Esophagus squamous epithelium (tissue), 5 donors: ENCODE measurements at regions not wholly inside any gene's neighbourhood (a gene's known extent, or its start where the extent isn't known, plus 50 kb on each side); places are given as distances from the start of the nearest gene placed in this dataset.

Experiments
- DNase-seq: peaks from one replicate; lab custom pipeline; 2025; lab: John Stamatoyannopoulos, UW
- H3K27ac ChIP-seq, 4 donors: fragments of 200-600 bp; sonication (generic); one replicate each; pipeline ENCODE4 v1.5.1; 2016 to 2019; ENCODE audit warnings: mild to moderate bottlenecking in 1 of 4
- H3K27me3 ChIP-seq, 4 donors: fragments of 200-600 bp; sonication (generic); 1 replicate in 3 of 4; 2 replicates in 1 of 4; pipeline versions ENCODE4 v1.5.1 to v1.6.0; 2017 to 2021; ENCODE audit warnings: antibody characterized with exemption in 1 of 4
- H3K36me3 ChIP-seq, 3 donors: fragments of 200-600 bp; sonication (generic); one replicate each; pipeline ENCODE4 v1.5.1; 2016 to 2019
- H3K4me1 ChIP-seq, 3 donors: fragments of 200-600 bp; sonication (generic); one replicate each; pipeline ENCODE4 v1.5.1; 2017 to 2019
- H3K4me3 ChIP-seq, 4 donors: fragments of 200-600 bp; sonication (generic); 1 replicate in 3 of 4; 2 replicates in 1 of 4; pipeline ENCODE4 v1.5.1; 2016 to 2019; ENCODE audit warnings: mild to moderate bottlenecking in 2 of 4, moderate library complexity in 1 of 4
- H3K9me3 ChIP-seq, 3 donors: fragments of 200-600 bp; sonication (generic); one replicate each; pipeline ENCODE4 v1.5.1; 2016 to 2019
- POLR2A ChIP-seq, 4 donors: fragments of 450-650 bp; IDR thresholded peaks; one replicate each; pipeline ENCODE4 v1.6.1; 2017; ENCODE audit warnings: antibody characterized with exemption in 4 of 4, mild to moderate bottlenecking in 4 of 4, moderate library complexity in 3 of 4
- WGBS, 2 donors: methylation state at CpG; one replicate each; pipeline ENCODE4 v1.1.5; 2018; 5-methylcytosine and 5-hydroxymethylcytosine counted together
- intact Hi-C: fragments of 100-400 bp; cut with DNase I; formaldehyde crosslinking; loops from one replicate; pipeline ENCODE4 v1.15.0; 2022
- TF ChIP-seq, protein P1 (sequence below), 6 experiments: fragments of 450-650 bp in 4 of 6; fragments of 200-600 bp in 2 of 6; sonication (generic) in 2 of 6; IDR thresholded peaks; one replicate each; pipeline ENCODE4 v1.5.1; 2016 to 2019; ENCODE audit warnings: antibody characterized with exemption in 6 of 6, mild to moderate bottlenecking in 4 of 6, moderate library complexity in 4 of 6
- donor health status: DM: yes; HTN: yes; CAD: no.

DNA sequence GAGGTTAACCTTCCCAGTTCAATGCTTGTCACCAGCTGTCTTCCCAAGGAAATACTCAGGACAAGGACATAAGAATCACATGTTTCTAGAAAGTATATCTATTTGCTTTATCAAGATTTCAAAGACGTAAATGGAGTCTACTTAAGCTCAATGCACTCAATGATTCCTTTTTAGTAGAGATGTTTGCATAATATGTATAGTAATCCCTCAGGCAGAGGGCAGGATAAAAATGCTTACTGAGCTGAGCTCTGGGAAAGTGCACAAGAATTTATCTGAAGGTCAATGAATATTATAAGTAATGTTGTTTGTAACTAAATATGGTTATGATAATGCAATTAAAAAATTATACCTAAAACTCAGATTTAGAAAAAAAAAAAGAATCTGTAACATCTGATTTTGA lies 1309.4 kb upstream of the SLC10A2 start:
- WGBS, 2 donors, result 39 to 58% methylated on average over 1 of the region's 1 CpG
- Histone ChIP-seq H3K36me3 (no peaks in the 10 kb centered on the region), H3K4me1 (no peaks in the 10 kb centered on the region), H3K27ac (no peak overlapping the region), H3K27me3 (no peaks in the 10 kb centered on the region), H3K9me3 (no peaks in the 10 kb centered on the region), H3K4me3 (no peak overlapping the region)
- DNase-seq, result no peak
- intact Hi-C loops, result no loop called here
- no peak for TF ChIP-seq POLR2A (IDR thresholded peaks at IDR 0.05)
- TF ChIP-seq, protein P1, sequence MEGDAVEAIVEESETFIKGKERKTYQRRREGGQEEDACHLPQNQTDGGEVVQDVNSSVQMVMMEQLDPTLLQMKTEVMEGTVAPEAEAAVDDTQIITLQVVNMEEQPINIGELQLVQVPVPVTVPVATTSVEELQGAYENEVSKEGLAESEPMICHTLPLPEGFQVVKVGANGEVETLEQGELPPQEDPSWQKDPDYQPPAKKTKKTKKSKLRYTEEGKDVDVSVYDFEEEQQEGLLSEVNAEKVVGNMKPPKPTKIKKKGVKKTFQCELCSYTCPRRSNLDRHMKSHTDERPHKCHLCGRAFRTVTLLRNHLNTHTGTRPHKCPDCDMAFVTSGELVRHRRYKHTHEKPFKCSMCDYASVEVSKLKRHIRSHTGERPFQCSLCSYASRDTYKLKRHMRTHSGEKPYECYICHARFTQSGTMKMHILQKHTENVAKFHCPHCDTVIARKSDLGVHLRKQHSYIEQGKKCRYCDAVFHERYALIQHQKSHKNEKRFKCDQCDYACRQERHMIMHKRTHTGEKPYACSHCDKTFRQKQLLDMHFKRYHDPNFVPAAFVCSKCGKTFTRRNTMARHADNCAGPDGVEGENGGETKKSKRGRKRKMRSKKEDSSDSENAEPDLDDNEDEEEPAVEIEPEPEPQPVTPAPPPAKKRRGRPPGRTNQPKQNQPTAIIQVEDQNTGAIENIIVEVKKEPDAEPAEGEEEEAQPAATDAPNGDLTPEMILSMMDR (IDR thresholded peaks at IDR 0.05), result no peak

DNA sequence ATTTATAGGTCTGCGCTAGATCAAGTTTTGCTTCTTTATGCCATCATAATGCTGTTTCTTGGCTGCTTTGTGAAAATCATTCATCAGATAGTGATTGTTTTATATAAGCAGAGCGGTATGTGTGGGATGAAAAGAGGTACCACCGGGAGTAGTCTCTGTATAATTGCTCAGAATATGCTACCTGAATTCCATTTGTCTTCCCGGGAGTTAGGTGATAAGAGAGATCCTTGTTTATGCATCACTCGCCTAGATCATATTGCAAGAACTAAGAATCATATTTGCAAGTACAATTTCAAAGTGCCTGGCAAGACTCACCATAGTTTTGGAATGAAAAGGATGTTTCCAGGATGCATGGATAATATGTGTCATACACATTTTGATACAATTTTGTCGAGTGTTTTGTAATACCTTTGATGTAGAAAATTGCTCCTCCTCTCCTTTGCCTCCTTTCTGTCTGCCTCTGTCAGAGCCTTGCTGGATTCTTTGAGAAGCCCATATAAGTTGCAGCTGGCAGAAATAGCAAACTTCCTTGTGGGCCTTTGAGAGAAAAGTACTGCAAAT lies 1306.0 kb upstream of the SLC10A2 start:
- H3K9me3 ChIP-seq, result no peaks in the 10 kb centered on the region
- intact Hi-C loops, result no loop called here
- H3K4me3 ChIP-seq, result no peak overlapping the region
- WGBS, 2 donors, result 45 to 56% methylated on average over 6 of the region's 6 CpGs
- no peak for TF ChIP-seq POLR2A (IDR thresholded peaks at IDR 0.05)
- no peak overlapping the region for H3K27ac ChIP-seq
- H3K4me1 ChIP-seq, result no peaks in the 10 kb centered on the region
- no peaks in the 10 kb centered on the region for H3K36me3 ChIP-seq
- no peak for DNase-seq
- H3K27me3 ChIP-seq, result no peaks in the 10 kb centered on the region

DNA sequence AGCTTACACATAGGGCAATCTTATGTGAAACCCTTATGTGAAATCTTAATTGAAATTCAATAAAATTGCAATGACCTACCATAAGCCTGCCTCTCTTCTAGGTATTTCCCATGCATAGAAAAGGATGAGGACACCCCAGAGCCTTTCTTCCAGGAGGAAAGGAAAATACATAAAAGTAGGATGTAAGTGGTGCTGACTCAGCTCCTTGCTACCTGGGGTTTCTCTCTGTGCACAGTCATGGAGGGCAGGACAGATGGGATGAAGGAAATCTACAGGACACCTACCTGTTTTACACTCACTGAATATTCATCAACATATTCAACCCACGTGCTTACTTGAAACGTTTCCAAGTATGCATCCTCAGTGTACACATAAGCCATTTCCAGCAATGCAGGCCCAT lies 1299.2 kb upstream of the SLC10A2 start:
- DNase-seq, result no peak
- H3K4me1 ChIP-seq, result no peaks in the 10 kb centered on the region
- H3K27ac ChIP-seq, result no peak overlapping the region
- intact Hi-C loops, result no loop called here
- H3K36me3 ChIP-seq, result no peaks in the 10 kb centered on the region
- no peaks in the 10 kb centered on the region for H3K9me3 ChIP-seq
- no peak for TF ChIP-seq POLR2A (IDR thresholded peaks at IDR 0.05)
- TF ChIP-seq, protein P1 (IDR thresholded peaks at IDR 0.05), result no peak
- H3K27me3 ChIP-seq, result no peaks in the 10 kb centered on the region
- no peak overlapping the region for H3K4me3 ChIP-seq
- WGBS, 2 donors, result 59 to 92% methylated on average over 2 of the region's 2 CpGs

DNA sequence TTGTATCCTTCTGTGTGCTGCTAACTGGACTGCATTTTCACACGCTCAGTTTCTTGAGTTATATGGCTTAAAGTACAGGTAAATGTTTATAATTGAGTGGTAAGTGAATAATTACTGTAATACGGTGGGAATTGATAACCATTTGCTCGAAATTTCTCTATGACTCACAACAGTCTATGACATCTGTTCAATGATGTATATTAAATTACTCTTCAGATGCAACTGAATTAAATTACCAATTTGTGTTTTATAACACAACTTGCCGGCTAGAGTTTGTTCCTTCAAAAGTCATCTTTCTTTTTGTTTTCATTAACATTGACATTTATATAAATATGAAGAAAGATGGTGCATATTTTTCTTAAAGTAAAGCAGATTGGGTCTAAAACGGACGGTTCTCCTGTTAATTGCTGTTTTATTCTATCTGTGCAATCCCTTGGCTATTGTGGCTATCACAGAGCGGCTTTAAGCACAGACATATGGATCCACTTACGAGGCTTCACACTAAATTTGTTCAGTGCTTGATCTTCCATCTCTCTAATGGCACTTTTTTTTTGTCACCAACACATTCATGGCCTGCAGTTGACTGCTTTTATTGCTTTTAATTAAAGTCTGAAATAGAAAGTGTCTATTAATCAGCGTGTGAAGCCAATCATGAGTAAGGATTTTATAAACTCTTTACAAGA lies 1291.6 kb upstream of the SLC10A2 start:
- Histone ChIP-seq H3K36me3 (no peaks in the 10 kb centered on the region), H3K4me1 (no peaks in the 10 kb centered on the region), H3K27me3 (no peaks in the 10 kb centered on the region), H3K27ac (no peak overlapping the region), H3K9me3 (no peaks in the 10 kb centered on the region), H3K4me3 (no peak overlapping the region)
- intact Hi-C loops, result no loop called here
- DNase-seq, result no peak
- TF ChIP-seq POLR2A (IDR thresholded peaks at IDR 0.05), result no peak
- TF ChIP-seq, protein P1 (IDR thresholded peaks at IDR 0.05), result no peak
- WGBS, 2 donors, result 62 to 63% methylated on average over 9 of the region's 9 CpGs

DNA sequence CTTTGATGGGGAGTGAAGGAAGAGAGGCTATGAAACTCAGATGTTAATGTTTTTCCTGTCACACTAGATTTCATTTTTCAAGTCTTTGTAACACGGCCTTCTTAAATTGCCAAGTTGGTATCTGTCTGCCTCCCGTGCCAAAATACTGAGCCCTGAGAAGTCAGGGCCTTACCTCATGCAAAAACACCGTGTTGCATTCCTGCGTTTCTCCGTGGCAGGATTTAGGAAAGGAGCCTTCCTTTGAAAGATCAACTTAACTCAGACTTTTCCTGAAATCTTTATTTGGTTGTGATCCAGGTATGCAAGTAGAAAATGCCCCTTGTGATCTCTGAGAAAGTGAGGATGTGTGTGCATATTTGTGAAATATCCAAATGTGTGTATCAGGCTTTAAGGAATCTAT lies 1291.0 kb upstream of the SLC10A2 start:
- no peaks in the 10 kb centered on the region for H3K9me3 ChIP-seq
- DNase-seq, result no peak
- intact Hi-C loops, result no loop called here
- TF ChIP-seq POLR2A (IDR thresholded peaks at IDR 0.05), result no peak
- TF ChIP-seq, protein P1 (IDR thresholded peaks at IDR 0.05), result no peak
- 32 to 33% methylated on average over 5 of the region's 5 CpGs for WGBS, 2 donors
- H3K36me3 ChIP-seq, result no peaks in the 10 kb centered on the region
- H3K4me1 ChIP-seq, result no peaks in the 10 kb centered on the region
- H3K27me3 ChIP-seq, result no peaks in the 10 kb centered on the region
- no peak overlapping the region for H3K27ac ChIP-seq
- H3K4me3 ChIP-seq, result no peak overlapping the region
